HCT116 (cell line): ENCODE measurements at regions not wholly inside any gene's neighbourhood (a gene's known extent, or its start where the extent isn't known, plus 50 kb on each side); places are given as distances from the start of the nearest gene placed in this dataset.

ENCODE experiments used
- ATAC-seq: fragments of 200-7000 bp; cut with Tn5 transposase; 2 replicates; pipeline ENCODE4 v1.9.1; 2020; ENCODE audit warnings: mild to moderate bottlenecking, moderate library complexity
- BruUV-seq: library from RNA; stranded (reverse); fragments of 400-500 nt; replicated peaks from 2 replicates; lab custom pipeline; 2021; lab: Mats Ljungman, UMichigan
- CTCF ChIA-PET: fragments of 300-600 bp; sonication (Branson Sonifier 250); formaldehyde crosslinking; loops from one replicate; lab custom pipeline; 2021; ENCODE audit warnings: antibody characterized with exemption; lab: Charles Lee
- POLR2A ChIA-PET: fragments of 300-600, 350-600 bp; sonication (Branson Sonifier 250); formaldehyde crosslinking; loops from one replicate; lab custom pipeline; 2021; ENCODE audit warnings: antibody characterized with exemption; lab: Charles Lee
- RAD21 ChIA-PET, 2 experiments: fragments of 300-600 bp; sonication (Branson Sonifier 250); formaldehyde crosslinking; loops; one replicate each; lab custom pipeline; 2023; ENCODE audit warnings: low total read pairs in 2 of 2; ENCODE audit not compliant: uncharacterized antibody in 2 of 2, unreplicated experiment in 2 of 2, low non-redundant PET in 1 of 2; lab: Charles Lee
- DNase-seq: peaks from one replicate; pipeline ENCODE4 v3.0.0-alpha.2; 2010; ENCODE audit warnings: low read depth, low spot score
- H2AFZ ChIP-seq: fragments of 200-600 bp; shearing (Covaris generic), sonication (generic); 2 replicates; pipeline ENCODE4 v1.6.1; 2017; ENCODE audit warnings: low read depth, mixed run types, mixed read lengths, antibody characterized with exemption, low read length; ENCODE audit not compliant: poor library complexity, severe bottlenecking
- H3K27ac ChIP-seq: 2 replicates; pipeline ENCODE4 v1.5.1; 2012; ENCODE audit warnings: low read depth, low read length
- H3K27me3 ChIP-seq: fragments of 200-600 bp; sonication (generic); 2 replicates; pipeline ENCODE4 v1.6.1; 2016; ENCODE audit warnings: mixed run types, low read length, mixed read lengths; ENCODE audit not compliant: insufficient read depth
- H3K36me3 ChIP-seq, 2 experiments: fragments of 200-500 bp in 1 of 2; fragments of 200-600 bp in 1 of 2; sonication (Bioruptor generic) in 1 of 2; sonication (generic) in 1 of 2; 2 replicates each; pipeline versions ENCODE4 v1.5.1 to v1.6.1; 2014 to 2016; ENCODE audit warnings: low read length in 2 of 2, inconsistent platforms in 1 of 2, mixed read lengths in 1 of 2, mixed run types in 1 of 2; ENCODE audit not compliant: insufficient read depth in 2 of 2, control insufficient read depth in 1 of 2
- H3K4me1 ChIP-seq, 2 experiments: fragments of 200-600 bp in 1 of 2; sonication (generic) in 1 of 2; 2 replicates each; pipeline versions ENCODE4 v1.5.1 to v1.6.1; 2012 to 2017; ENCODE audit warnings: low read length in 2 of 2, inconsistent platforms in 1 of 2, mild to moderate bottlenecking in 1 of 2, mixed read lengths in 1 of 2, mixed run types in 1 of 2, moderate library complexity in 1 of 2; ENCODE audit not compliant: insufficient read depth in 2 of 2, control insufficient read depth in 1 of 2
- H3K4me2 ChIP-seq: fragments of 200-600 bp; sonication (generic); 2 replicates; pipeline ENCODE4 v1.6.1; 2017; ENCODE audit warnings: mixed run types, low read length, mixed read lengths
- H3K4me3 ChIP-seq, 2 experiments: fragments of 200-600 bp in 1 of 2; sonication (generic) in 1 of 2; replicated peaks in 1 of 2; 2 replicates each; pipeline ENCODE4 v1.5.1; 2011 to 2016; ENCODE audit warnings: low read length in 2 of 2, control low read depth in 1 of 2, low read depth in 1 of 2, mild to moderate bottlenecking in 1 of 2, mixed read lengths in 1 of 2, mixed run types in 1 of 2
- H3K79me2 ChIP-seq: fragments of 200-600 bp; sonication (generic); 2 replicates; pipeline ENCODE4 v1.6.1; 2017; ENCODE audit warnings: mild to moderate bottlenecking, mixed run types, low read length, moderate library complexity, mixed read lengths; ENCODE audit not compliant: insufficient read depth
- H3K9ac ChIP-seq: fragments of 200-600 bp; sonication (generic); 2 replicates; pipeline ENCODE4 v1.6.1; 2016; ENCODE audit warnings: low read length, mixed read lengths
- H3K9me2 ChIP-seq: fragments of 200-600 bp; sonication (generic), shearing (Covaris generic); 2 replicates; pipeline ENCODE4 v1.6.1; 2017; ENCODE audit warnings: mixed run types, mild to moderate bottlenecking, moderate library complexity; ENCODE audit not compliant: insufficient read depth
- H3K9me3 ChIP-seq, 2 experiments: fragments of 200-500 bp in 1 of 2; fragments of 200-600 bp in 1 of 2; sonication (Bioruptor generic) in 1 of 2; sonication (generic) in 1 of 2; 2 replicates each; pipeline ENCODE4 v1.6.1; 2014 to 2017; ENCODE audit warnings: low read length in 2 of 2, mixed read lengths in 2 of 2, inconsistent platforms in 1 of 2, low read depth in 1 of 2, mild to moderate bottlenecking in 1 of 2, mixed run types in 1 of 2, moderate library complexity in 1 of 2; ENCODE audit not compliant: control insufficient read depth in 1 of 2, insufficient read depth in 1 of 2
- H4K20me1 ChIP-seq: fragments of 200-600 bp; sonication (generic), shearing (Covaris generic); 2 replicates; pipeline ENCODE4 v1.6.1; 2017; ENCODE audit warnings: mixed run types, mild to moderate bottlenecking, moderate library complexity; ENCODE audit not compliant: insufficient read depth
- CBX3 ChIP-seq: IDR thresholded peaks from 2 replicates; pipeline ENCODE4 v1.6.1; 2012; ENCODE audit warnings: low read depth
- CEBPB ChIP-seq: IDR thresholded peaks from 2 replicates; pipeline ENCODE4 v1.6.1; 2012; ENCODE audit warnings: low read depth
- EGR1 ChIP-seq: IDR thresholded peaks from 2 replicates; pipeline ENCODE4 v1.6.1; 2012; ENCODE audit warnings: low read depth
- ELF1 ChIP-seq: IDR thresholded peaks from 2 replicates; pipeline ENCODE4 v1.6.1; 2012; ENCODE audit warnings: low read depth, borderline replicate concordance
- EZH2phosphoT487 ChIP-seq: fragments of 200-600 bp; IDR thresholded peaks from 2 replicates; pipeline ENCODE4 v1.6.1; 2018; ENCODE audit warnings: antibody characterized with exemption, borderline replicate concordance
- FOSL1 ChIP-seq: IDR thresholded peaks from 2 replicates; pipeline ENCODE4 v1.6.1; 2012; ENCODE audit warnings: low read depth
- POLR2A ChIP-seq: IDR thresholded peaks from 2 replicates; pipeline ENCODE4 v1.7.0; 2011; ENCODE audit warnings: borderline replicate concordance; ENCODE audit not compliant: insufficient read depth, insufficient read length; ENCODE audit errors: extremely low read depth
- RAD21 ChIP-seq: IDR thresholded peaks from 2 replicates; pipeline ENCODE4 v1.6.1; 2012; ENCODE audit warnings: low read depth, mild to moderate bottlenecking
- SIN3A ChIP-seq: IDR thresholded peaks from 2 replicates; pipeline ENCODE4 v1.6.1; 2012; ENCODE audit warnings: low read depth
- SP1 ChIP-seq: IDR thresholded peaks from 2 replicates; pipeline ENCODE4 v1.6.1; 2012; ENCODE audit warnings: low read depth
- SRF ChIP-seq: IDR thresholded peaks from 2 replicates; pipeline ENCODE4 v1.6.1; 2012; ENCODE audit warnings: low read depth
- YY1 ChIP-seq: IDR thresholded peaks from 2 replicates; pipeline ENCODE4 v1.6.1; 2011; ENCODE audit warnings: low read length, low read depth, moderate library complexity, mild to moderate bottlenecking; ENCODE audit not compliant: insufficient replicate concordance; ENCODE audit errors: extremely low read depth
- intact Hi-C: fragments of 100-400 bp; cut with micrococcal nuclease; formaldehyde crosslinking; loops from 2 replicates; pipeline ENCODE4 v1.10.0; 2022
- TF ChIP-seq, protein P1 (sequence below): IDR thresholded peaks from 2 replicates; pipeline ENCODE4 v1.6.1; 2011; ENCODE audit warnings: mild to moderate bottlenecking, low read length, moderate library complexity; ENCODE audit not compliant: insufficient replicate concordance; ENCODE audit errors: extremely low read depth

DNA sequence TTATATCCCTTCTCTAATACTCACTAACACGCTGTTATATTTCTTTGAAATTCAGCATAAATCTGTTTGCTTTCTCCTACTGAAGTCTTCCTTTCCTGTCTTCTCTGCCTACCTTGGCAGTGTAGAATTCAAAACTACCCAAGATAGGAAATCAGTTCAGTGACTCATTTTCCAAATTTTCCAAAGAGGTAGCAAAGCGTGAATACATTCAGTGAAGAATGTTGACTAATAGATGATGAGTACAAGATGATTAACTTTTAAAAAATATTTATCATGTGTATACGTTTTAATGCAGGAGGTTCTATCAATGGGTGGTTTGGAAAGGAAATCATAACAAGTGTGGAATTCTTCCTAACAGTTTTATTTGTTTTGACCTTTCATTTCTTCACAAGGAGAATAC is 201.9 kb upstream of the SLC8A1 start:
- H3K4me2 ChIP-seq: no peak overlapping the region
- H3K36me3 ChIP-seq: no peaks in the 10 kb centered on the region
- no peaks in the 10 kb centered on the region for H3K79me2 ChIP-seq
- H3K27me3 ChIP-seq: peaks cover 8% of the 10 kb centered on the region; the same call in 1 of the 2 replicates
- RAD21 ChIA-PET: no interaction called here
- H3K9me2 ChIP-seq: no peaks in the 10 kb centered on the region
- no peak overlapping the region for H2AFZ ChIP-seq
- no TSS peak for BruUV-seq
- H3K9ac ChIP-seq: no peak overlapping the region
- no peaks in the 10 kb centered on the region for H3K4me1 ChIP-seq
- no peaks in the 10 kb centered on the region; the same call in 1 of the 2 replicates for H4K20me1 ChIP-seq
- no peak for TF ChIP-seq EZH2phosphoT487
- TF ChIP-seq, all 23 proteins: peak for 0
- POLR2A ChIA-PET: no interaction called here
- DNase-seq: no peak
- intact Hi-C loops: no loop called here
- H3K4me3 ChIP-seq: no peak overlapping the region
- ATAC-seq: no peak
- H3K9me3 ChIP-seq: no peaks in the 10 kb centered on the region
- CTCF ChIA-PET: no interaction called here
- no peak overlapping the region for H3K27ac ChIP-seq

DNA sequence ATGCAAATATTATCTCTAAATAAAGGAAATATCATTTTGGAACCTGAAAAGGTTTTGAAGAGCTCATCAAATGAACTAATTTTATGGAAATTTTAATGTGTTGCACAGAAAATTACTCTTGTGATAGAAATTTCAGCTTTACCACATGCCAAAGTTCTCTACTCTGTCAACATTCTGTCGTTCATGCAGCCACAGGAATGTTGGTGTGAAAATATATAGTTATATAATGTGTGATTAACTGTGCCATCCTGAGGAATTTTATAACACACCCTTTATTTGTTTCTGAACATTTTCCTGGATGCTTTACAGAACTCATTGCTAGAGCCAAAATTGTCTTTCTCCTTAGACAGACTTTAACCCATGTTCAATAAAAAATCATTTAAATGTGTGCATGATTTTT is 202.5 kb upstream of the SLC8A1 start:
- Histone ChIP-seq H3K9ac (no peak overlapping the region), H3K9me2 (no peaks in the 10 kb centered on the region), H3K9me3 (no peaks in the 10 kb centered on the region), H3K27me3 (peaks cover 8% of the 10 kb centered on the region; the same call in 1 of the 2 replicates), H3K4me1 (no peaks in the 10 kb centered on the region), H4K20me1 (no peaks in the 10 kb centered on the region; the same call in 1 of the 2 replicates), H3K36me3 (no peaks in the 10 kb centered on the region), H3K79me2 (no peaks in the 10 kb centered on the region), H3K4me3 (no peak overlapping the region), H3K27ac (no peak overlapping the region), H3K4me2 (no peak overlapping the region), H2AFZ (no peak overlapping the region)
- POLR2A ChIA-PET: no interaction called here
- TF ChIP-seq SRF: no peak
- no peak for TF ChIP-seq YY1
- TF ChIP-seq SP1: no peak
- no peak for TF ChIP-seq EGR1
- no peak for TF ChIP-seq FOSL1
- no peak for TF ChIP-seq SIN3A
- TF ChIP-seq POLR2A: no peak
- TF ChIP-seq CBX3: no peak
- no peak for TF ChIP-seq CEBPB
- no peak for TF ChIP-seq EZH2phosphoT487
- no peak for TF ChIP-seq ELF1
- TF ChIP-seq, protein P1, sequence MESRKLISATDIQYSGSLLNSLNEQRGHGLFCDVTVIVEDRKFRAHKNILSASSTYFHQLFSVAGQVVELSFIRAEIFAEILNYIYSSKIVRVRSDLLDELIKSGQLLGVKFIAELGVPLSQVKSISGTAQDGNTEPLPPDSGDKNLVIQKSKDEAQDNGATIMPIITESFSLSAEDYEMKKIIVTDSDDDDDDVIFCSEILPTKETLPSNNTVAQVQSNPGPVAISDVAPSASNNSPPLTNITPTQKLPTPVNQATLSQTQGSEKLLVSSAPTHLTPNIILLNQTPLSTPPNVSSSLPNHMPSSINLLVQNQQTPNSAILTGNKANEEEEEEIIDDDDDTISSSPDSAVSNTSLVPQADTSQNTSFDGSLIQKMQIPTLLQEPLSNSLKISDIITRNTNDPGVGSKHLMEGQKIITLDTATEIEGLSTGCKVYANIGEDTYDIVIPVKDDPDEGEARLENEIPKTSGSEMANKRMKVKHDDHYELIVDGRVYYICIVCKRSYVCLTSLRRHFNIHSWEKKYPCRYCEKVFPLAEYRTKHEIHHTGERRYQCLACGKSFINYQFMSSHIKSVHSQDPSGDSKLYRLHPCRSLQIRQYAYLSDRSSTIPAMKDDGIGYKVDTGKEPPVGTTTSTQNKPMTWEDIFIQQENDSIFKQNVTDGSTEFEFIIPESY: no peak
- no peak for TF ChIP-seq RAD21
- RAD21 ChIA-PET: no interaction called here
- intact Hi-C loops: no loop called here
- DNase-seq (no peak), ATAC-seq (no peak)
- CTCF ChIA-PET: no interaction called here
- no TSS peak for BruUV-seq
